GM19372 (cell line): ENCODE measurements at regions not wholly inside any gene's neighbourhood (a gene's known extent, or its start where the extent isn't known, plus 50 kb on each side); places are given as distances from the start of the nearest gene placed in this dataset.
A peak's percentile ranks its signal among the peaks of the same experiment; 100 is the strongest.
"Not testable (repeated sequence)": the region's sequence is repeated elsewhere in the genome, so short reads cannot be mapped to it uniquely, and the experiment has no call there.

Experiments used
- ATAC-seq: cut with Tn5 transposase; IDR thresholded peaks from one replicate; pipeline ENCODE4 v1.9.1; 2021; ENCODE audit warnings: mild to moderate bottlenecking, low read depth, moderate library complexity; ENCODE audit not compliant: unreplicated experiment

- ATAC-seq = no peak
Observed at GRCh38 chr9:6105738-6106137, 90.3 kb upstream of the RANBP6 start.

- ATAC-seq = not testable (repeated sequence)
Observed at GRCh38 chr9:6104406-6104805, 89.0 kb upstream of the RANBP6 start.

GRCh38 chr9:6103911-6104310 is 88.5 kb upstream of the RANBP6 start:
- ATAC-seq = not testable (repeated sequence)

- ATAC-seq = not testable (repeated sequence)
Observed at GRCh38 chr9:6102336-6102987, 87.0 kb upstream of the RANBP6 start.

- not testable (repeated sequence) for ATAC-seq
Observed at GRCh38 chr9:6101725-6102124, 86.3 kb upstream of the RANBP6 start.

DNA sequence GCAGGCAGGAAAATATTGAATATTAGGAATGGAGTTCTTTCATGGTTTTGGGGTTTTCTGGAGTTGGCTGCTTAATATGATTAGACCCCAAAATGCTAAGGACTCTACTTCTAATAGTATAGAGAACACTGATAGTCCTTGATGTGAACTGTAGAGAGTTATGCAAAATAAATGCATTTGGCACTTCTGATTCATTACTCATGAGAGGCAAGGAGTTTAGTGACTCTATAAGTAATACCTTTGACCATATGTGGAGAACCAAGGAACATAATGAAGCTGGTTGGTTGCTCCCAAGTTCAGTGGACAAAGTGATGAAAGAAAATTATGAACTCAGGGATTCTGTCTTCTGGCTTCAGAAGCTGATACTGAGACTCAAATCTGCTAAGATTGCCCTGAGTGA is 83.9 kb upstream of the RANBP6 start:
- not testable (repeated sequence) for ATAC-seq

DNA sequence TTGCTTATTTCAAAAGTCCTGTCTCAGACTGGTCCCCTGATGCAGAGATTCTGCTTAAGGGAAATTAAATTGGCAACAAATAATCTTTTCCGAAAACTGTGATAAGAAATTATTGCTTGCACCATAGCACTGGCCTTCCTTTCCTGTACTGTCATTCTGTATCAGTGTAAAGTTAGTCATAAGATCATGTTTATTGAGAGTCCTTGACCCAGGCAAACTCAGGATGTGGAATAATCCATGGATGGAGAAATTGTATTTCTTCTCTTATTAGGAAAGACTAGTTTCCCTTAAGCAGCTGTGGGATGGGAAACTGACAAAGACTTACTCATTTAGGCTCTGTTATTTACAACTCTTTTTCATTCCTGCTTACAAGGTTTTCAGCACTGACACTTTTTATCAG is 83.0 kb upstream of the RANBP6 start:
- ATAC-seq = no peak

GRCh38 chr9:6096821-6097220 is 81.4 kb upstream of the RANBP6 start:
- ATAC-seq = no peak

- ATAC-seq = no peak
Observed at GRCh38 chr9:6090277-6091210, 75.1 kb upstream of the RANBP6 start.

DNA sequence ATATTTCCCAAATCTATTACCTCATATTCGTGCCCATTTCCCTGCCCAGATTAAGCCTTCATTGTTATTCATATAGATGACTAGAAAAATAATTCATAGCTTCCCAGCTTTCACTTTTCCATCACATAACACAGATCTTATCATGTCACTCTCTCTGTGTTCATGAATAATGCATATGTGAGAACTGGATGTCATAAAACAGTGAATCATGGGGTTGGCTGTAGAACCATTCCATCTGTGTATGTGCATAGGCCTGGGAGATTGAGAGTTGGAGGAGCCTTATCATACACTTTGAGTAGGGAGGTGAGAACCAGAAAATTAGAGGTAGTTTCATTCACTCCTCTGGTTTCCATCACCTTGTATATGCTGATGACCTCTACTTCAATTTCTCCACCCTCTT is 73.9 kb upstream of the RANBP6 start:
- no peak for ATAC-seq

DNA sequence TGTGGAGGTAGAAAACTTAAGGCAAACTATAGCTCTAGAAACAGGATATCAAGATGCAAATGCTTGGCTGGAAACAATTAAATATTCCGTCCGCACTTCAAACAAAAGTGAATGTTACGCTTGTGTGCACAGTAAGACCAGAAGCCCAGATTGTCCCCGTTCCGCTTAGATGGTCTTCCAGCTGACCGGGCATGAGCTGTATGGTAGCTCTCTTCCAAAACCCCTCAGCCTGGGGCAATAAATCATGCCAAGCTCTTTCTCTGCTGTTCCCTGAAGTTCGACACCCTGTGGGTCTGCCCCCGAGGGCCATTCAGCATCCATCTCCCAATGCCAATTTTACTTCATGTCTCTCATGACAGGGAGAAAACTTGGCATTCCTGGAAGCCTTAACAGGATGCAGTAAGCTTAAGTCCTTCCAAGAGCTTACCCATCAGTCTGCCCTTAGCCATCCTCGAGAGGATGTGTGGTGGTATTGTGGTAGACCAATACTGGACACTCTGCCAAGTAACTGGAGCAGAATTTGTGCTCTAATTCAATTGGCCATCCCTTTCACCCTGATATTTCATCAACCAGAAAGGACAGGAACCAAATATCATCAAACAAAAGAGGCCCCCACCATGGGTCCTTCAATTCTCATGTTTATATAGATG is 70.7 kb upstream of the RANBP6 start:
- no peak for ATAC-seq

DNA sequence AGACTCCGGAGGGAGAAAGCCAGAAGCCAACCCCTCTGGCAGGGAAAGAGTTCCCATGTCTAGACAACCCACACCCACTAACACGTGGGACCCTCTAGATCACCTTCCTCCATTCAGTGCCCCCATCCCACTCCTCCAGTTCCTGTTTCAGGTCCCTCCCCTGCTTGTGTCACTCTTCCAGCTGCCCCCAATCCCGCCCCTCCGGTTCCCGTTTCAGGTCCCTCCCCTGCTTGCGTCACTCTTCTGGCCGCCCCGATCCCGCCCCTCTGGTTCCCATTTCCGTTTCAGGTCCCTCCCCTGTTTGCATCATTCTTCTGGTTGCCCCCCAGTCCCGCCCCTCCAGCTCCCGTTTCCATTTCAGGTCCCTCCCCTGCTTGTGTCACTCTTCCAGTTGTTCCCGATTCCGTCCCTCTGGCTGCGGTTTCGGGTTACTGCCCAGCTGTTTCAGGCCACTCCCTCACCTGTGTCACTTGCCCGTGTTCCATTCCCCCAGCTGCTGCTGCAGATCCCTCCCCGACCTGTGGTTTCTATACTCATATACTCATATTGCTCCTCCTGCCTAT is 64.8 kb upstream of the RANBP6 start:
- peak; percentile 98 for ATAC-seq

GRCh38 chr9:6079386-6079785 is 64.0 kb upstream of the RANBP6 start:
- ATAC-seq = no peak

DNA sequence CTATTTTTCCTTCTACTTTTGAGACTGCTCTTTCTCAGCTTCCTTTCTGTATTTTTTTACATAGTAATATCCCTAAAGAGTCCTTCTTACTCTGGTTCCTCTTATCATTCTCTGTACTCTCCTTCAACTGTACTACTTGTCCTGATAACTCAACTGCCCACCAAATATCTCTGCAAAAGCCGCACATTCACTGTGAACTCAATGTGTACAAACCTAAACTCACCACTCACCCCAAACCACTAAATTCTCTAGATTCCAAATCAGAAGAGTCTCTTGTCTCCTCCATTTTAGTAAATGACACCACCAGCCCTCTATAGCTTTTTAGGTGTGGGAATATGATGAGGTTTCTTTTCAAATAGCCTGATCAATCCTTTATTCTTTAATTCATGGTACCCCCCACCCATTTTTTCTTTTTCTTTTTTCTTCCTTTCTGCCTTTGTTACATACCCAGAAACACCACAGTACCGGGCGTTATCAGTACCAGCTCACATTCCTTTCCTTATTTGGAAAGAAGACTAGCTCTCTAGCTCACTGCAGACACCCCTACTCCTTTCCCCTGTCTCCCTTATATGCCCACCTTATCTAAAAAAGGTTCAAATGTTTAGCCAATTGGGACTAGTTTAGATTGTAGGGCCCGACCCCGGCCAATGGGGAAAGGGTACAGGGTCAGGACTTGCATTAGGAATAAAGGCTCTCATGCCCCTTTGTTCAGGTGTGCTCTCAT is 63.1 kb upstream of the RANBP6 start:
- ATAC-seq = no peak

- ATAC-seq = no peak
Observed at GRCh38 chr9:6076851-6077250, 61.4 kb upstream of the RANBP6 start.

GRCh38 chr9:6073731-6074130 is 58.3 kb upstream of the RANBP6 start:
- no peak for ATAC-seq

DNA sequence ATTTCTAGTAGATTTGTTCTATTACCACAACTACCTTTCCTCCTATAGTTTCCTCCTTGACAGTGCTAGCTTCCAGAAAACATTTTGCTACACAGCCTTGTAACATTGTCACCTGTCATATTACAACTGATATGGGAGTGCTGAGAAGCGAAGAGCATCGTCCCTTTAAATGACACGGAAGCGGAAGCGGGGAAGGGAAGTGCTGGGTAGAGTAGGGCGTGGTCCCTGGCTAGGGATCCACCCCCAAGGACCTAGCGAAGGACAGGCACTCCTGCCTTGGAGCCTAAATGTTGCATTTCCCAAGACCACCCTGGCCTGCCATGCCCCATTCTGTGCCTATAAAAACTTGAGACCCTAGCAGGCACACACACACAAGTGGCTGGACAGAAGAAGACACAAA is 57.4 kb upstream of the RANBP6 start:
- ATAC-seq = no peak

DNA sequence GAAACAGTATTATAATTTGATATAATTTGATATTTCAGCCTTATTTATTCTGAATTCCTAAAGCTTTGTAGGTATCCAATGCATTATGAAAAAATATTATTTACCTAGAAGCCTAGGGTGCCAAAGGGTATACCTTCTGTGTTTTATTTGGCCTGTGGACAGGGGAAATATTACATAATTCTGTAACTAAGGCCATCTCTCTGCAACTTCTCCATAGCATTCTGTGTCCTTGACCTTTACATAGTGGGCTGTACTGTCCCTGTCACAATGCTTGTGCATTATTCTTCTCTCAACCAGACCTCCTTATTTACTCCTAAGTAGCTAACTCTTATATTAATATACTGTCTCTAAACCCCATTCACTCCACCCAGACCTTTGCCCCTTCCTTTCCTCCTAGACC is 57.0 kb upstream of the RANBP6 start:
- no peak for ATAC-seq

GRCh38 chr9:6068983-6069382 is 53.6 kb upstream of the RANBP6 start:
- ATAC-seq = peak; percentile 91

GRCh38 chr9:6067426-6067825 is 52.0 kb upstream of the RANBP6 start:
- no peak for ATAC-seq
